ENCODE measurements at regions not wholly inside any gene's neighbourhood (a gene's known extent, or its start where the extent isn't known, plus 50 kb on each side); places are given as distances from the start of the nearest gene placed in this dataset.

GRCh38 chr7:131943211-131943610 lies 386.8 kb upstream of the PODXL start:
- Histone ChIP-seq H3F3A (ENCODE audit: control insufficient read depth, insufficient read depth) (no peaks in the 10 kb centered on the region), H3K9me2 (replicated peaks; ENCODE audit: control insufficient read depth, low read length) (no peaks in the 10 kb centered on the region), H3K4me1 (ENCODE audit: control insufficient read depth, low read length) (no peaks in the 10 kb centered on the region), H3K4me2 (ENCODE audit: low read length) (no peak overlapping the region), H3K79me2 (ENCODE audit: control insufficient read depth, low read length) (no peaks in the 10 kb centered on the region), H3K9me3 (ENCODE audit: control insufficient read depth, insufficient read depth, low read length) (no peaks in the 10 kb centered on the region), H3K27me3 (ENCODE audit: control insufficient read depth, low read length) (peaks cover 6% of the 10 kb centered on the region; the same call in 1 of the 2 replicates), H3K4me3 (ENCODE audit: low read length) (no peak overlapping the region), H4K20me1 (ENCODE audit: control insufficient read depth, insufficient read depth, low read depth, low read length) (no peaks in the 10 kb centered on the region), H3K27ac (ENCODE audit: low read depth, low read length) (no peak overlapping the region), H3K36me3 (ENCODE audit: control insufficient read depth, low read length) (no peaks in the 10 kb centered on the region)
- TF ChIP-seq EZH2phosphoT487 (IDR thresholded peaks at IDR 0.05; ENCODE audit: borderline replicate concordance, low read length) = no peak
- TF ChIP-seq, protein P1, sequence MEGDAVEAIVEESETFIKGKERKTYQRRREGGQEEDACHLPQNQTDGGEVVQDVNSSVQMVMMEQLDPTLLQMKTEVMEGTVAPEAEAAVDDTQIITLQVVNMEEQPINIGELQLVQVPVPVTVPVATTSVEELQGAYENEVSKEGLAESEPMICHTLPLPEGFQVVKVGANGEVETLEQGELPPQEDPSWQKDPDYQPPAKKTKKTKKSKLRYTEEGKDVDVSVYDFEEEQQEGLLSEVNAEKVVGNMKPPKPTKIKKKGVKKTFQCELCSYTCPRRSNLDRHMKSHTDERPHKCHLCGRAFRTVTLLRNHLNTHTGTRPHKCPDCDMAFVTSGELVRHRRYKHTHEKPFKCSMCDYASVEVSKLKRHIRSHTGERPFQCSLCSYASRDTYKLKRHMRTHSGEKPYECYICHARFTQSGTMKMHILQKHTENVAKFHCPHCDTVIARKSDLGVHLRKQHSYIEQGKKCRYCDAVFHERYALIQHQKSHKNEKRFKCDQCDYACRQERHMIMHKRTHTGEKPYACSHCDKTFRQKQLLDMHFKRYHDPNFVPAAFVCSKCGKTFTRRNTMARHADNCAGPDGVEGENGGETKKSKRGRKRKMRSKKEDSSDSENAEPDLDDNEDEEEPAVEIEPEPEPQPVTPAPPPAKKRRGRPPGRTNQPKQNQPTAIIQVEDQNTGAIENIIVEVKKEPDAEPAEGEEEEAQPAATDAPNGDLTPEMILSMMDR (IDR thresholded peaks at IDR 0.05; ENCODE audit: low read depth, low read length, poor library complexity, severe bottlenecking) = no peak

DNA sequence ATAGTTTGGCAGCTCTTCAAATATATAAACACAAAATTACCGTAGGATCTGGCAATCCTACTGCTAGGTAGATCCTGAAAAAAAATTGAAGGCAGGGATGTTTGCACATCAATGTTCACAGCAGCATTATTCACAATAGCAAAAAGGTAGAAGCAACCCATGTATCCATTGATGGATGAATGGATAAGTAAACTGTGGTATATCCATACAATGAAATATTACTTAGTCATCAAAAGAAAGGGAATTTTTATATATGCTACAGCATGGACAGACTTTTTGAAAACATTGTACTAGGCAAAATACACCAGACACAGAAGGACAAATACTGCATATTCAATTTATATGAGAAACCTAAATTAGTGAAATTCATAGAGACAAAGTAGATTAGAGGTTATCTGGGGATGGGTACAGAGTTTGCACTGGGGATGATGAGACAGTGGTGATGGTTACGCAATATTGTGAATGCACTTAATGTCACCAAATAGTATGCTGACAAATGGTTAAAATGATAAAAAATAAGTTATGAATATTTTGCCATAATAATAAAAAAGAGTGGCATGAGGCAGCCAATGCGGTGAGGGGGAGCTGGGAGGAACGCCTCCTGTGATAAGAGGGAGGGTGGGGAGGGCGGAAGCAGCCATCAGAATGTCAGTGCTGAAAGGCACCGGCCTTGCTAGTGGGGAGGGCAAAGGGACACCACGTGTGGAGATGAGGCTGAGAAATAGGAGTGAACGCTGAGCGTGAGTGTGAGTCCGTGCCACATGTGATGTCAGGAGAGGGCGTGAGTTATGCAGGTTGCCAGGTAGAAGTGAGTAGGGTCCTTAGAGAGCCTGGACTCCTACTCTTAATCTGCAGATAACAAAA lies 386.1 kb upstream of the PODXL start:
- no peaks in the 10 kb centered on the region for H3F3A ChIP-seq (ENCODE audit: control insufficient read depth, insufficient read depth)
- H3K9me3 ChIP-seq (ENCODE audit: control insufficient read depth, insufficient read depth, low read length) = no peaks in the 10 kb centered on the region
- no peaks in the 10 kb centered on the region for H4K20me1 ChIP-seq (ENCODE audit: control insufficient read depth, insufficient read depth, low read depth, low read length)
- no peak overlapping the region for H3K4me3 ChIP-seq (ENCODE audit: low read length)
- no peak overlapping the region for H3K27ac ChIP-seq (ENCODE audit: low read depth, low read length)
- H3K27me3 ChIP-seq (ENCODE audit: control insufficient read depth, low read length) = peaks cover 6% of the 10 kb centered on the region; the same call in 1 of the 2 replicates
- no peaks in the 10 kb centered on the region for H3K36me3 ChIP-seq (ENCODE audit: control insufficient read depth, low read length)
- TF ChIP-seq EZH2phosphoT487 (IDR thresholded peaks at IDR 0.05; ENCODE audit: borderline replicate concordance, low read length) = no peak
- TF ChIP-seq, protein P1 (IDR thresholded peaks at IDR 0.05; ENCODE audit: low read depth, low read length, poor library complexity, severe bottlenecking) = no peak
- no peaks in the 10 kb centered on the region for H3K9me2 ChIP-seq (replicated peaks; ENCODE audit: control insufficient read depth, low read length)
- no peaks in the 10 kb centered on the region for H3K4me1 ChIP-seq (ENCODE audit: control insufficient read depth, low read length)
- H3K79me2 ChIP-seq (ENCODE audit: control insufficient read depth, low read length) = no peaks in the 10 kb centered on the region
- H3K4me2 ChIP-seq (ENCODE audit: low read length) = no peak overlapping the region

- Histone ChIP-seq H3K27ac (ENCODE audit: low read depth, low read length) (no peak overlapping the region), H3K79me2 (ENCODE audit: control insufficient read depth, low read length) (no peaks in the 10 kb centered on the region), H3K9me3 (ENCODE audit: control insufficient read depth, insufficient read depth, low read length) (no peaks in the 10 kb centered on the region), H3K4me3 (ENCODE audit: low read length) (no peak overlapping the region), H3F3A (ENCODE audit: control insufficient read depth, insufficient read depth) (no peaks in the 10 kb centered on the region), H3K9me2 (replicated peaks; ENCODE audit: control insufficient read depth, low read length) (no peaks in the 10 kb centered on the region), H4K20me1 (ENCODE audit: control insufficient read depth, insufficient read depth, low read depth, low read length) (no peaks in the 10 kb centered on the region), H3K27me3 (ENCODE audit: control insufficient read depth, low read length) (peaks cover 6% of the 10 kb centered on the region; the same call in 1 of the 2 replicates), H3K4me2 (ENCODE audit: low read length) (no peak overlapping the region), H3K36me3 (ENCODE audit: control insufficient read depth, low read length) (no peaks in the 10 kb centered on the region), H3K4me1 (ENCODE audit: control insufficient read depth, low read length) (no peaks in the 10 kb centered on the region)
- TF ChIP-seq, protein P1 (IDR thresholded peaks at IDR 0.05; ENCODE audit: low read depth, low read length, poor library complexity, severe bottlenecking) = no peak
- no peak for TF ChIP-seq EZH2phosphoT487 (IDR thresholded peaks at IDR 0.05; ENCODE audit: borderline replicate concordance, low read length)
Measured at GRCh38 chr7:131941291-131941690, 384.9 kb upstream of the PODXL start.
